ELF-1 (cell line): ENCODE measurements at regions not wholly inside any gene's neighbourhood (a gene's known extent, or its start where the extent isn't known, plus 50 kb on each side); places are given as distances from the start of the nearest gene placed in this dataset.

Source experiments
- DNase-seq: peaks from one replicate; pipeline ENCODE4 v3.0.0-alpha.2; 2016; ENCODE audit warnings: low read depth, low spot score

GRCh38 chr3:181446741-181447140, 265.0 kb upstream of the SOX2 start:
- no peak for DNase-seq

- no peak for DNase-seq
Measured at GRCh38 chr3:181442066-181442465, 269.7 kb upstream of the SOX2 start.

GRCh38 chr3:181432992-181433391, 278.7 kb upstream of the SOX2 start:
- no peak for DNase-seq

GRCh38 chr3:181431748-181432147, 280.0 kb upstream of the SOX2 start:
- no peak for DNase-seq

- no peak for DNase-seq
Measured at GRCh38 chr3:181425074-181425473, 286.7 kb upstream of the SOX2 start.

GRCh38 chr3:181418233-181418632, 293.5 kb upstream of the SOX2 start:
- no peak for DNase-seq

GRCh38 chr3:181417748-181418147, 294.0 kb upstream of the SOX2 start:
- DNase-seq: peak; percentile 16

- DNase-seq: no peak
Measured at GRCh38 chr3:181410870-181411269, 300.9 kb upstream of the SOX2 start.

- DNase-seq: no peak
Measured at GRCh38 chr3:181403876-181404660, 307.7 kb upstream of the SOX2 start.

- DNase-seq: no peak
Measured at GRCh38 chr3:181402347-181402746, 309.4 kb upstream of the SOX2 start.

- no peak for DNase-seq
Measured at GRCh38 chr3:181384970-181385369, 326.8 kb upstream of the SOX2 start.

- no peak for DNase-seq
Measured at GRCh38 chr3:181383760-181384159, 328.0 kb upstream of the SOX2 start.

- DNase-seq: no peak
Measured at GRCh38 chr3:181383201-181383600, 328.5 kb upstream of the SOX2 start.

- DNase-seq: no peak
Measured at GRCh38 chr3:181382656-181383055, 329.1 kb upstream of the SOX2 start.

- no peak for DNase-seq
Measured at GRCh38 chr3:181379278-181379677, 332.4 kb upstream of the SOX2 start.

- DNase-seq: no peak
Measured at GRCh38 chr3:181369637-181370036, 342.1 kb upstream of the SOX2 start.

GRCh38 chr3:181363231-181363630, 348.5 kb upstream of the SOX2 start:
- DNase-seq: no peak

- no peak for DNase-seq
Measured at GRCh38 chr3:181362378-181362777, 349.3 kb upstream of the SOX2 start.

GRCh38 chr3:181358562-181358961, 353.2 kb upstream of the SOX2 start:
- no peak for DNase-seq

GRCh38 chr3:181358060-181358459, 353.7 kb upstream of the SOX2 start:
- no peak for DNase-seq

- DNase-seq: no peak
Measured at GRCh38 chr3:181354140-181354539, 357.6 kb upstream of the SOX2 start.

GRCh38 chr3:181344331-181344730, 354.8 kb upstream of the DNAJC19 start:
- no peak for DNase-seq

- DNase-seq: no peak
Measured at GRCh38 chr3:181336597-181336996, 347.1 kb upstream of the DNAJC19 start.

- DNase-seq: no peak
Measured at GRCh38 chr3:181333394-181333793, 343.9 kb upstream of the DNAJC19 start.
